ENCODE measurements at regions not wholly inside any gene's neighbourhood (a gene's known extent, or its start where the extent isn't known, plus 50 kb on each side); places are given as distances from the start of the nearest gene placed in this dataset.

- ChIA-PET POLR2A (no interaction called here), CTCF (no interaction called here)
- Histone ChIP-seq H3K4me3 (ENCODE audit: low read depth in 2 of 2, low read length in 2 of 2) (no peak overlapping the region), H3K36me3 (ENCODE audit: control insufficient read depth, insufficient read depth, low read length) (no peaks in the 10 kb centered on the region), H3K4me1 (ENCODE audit: control insufficient read depth, insufficient read depth, low read length) (no peaks in the 10 kb centered on the region), H3K9me3 (ENCODE audit: control insufficient read depth, insufficient read depth, low read depth, low read length) (no peaks in the 10 kb centered on the region), H3K27me3 (ENCODE audit: control insufficient read depth, insufficient read depth, low read length) (no peaks in the 10 kb centered on the region), H3K27ac (ENCODE audit: low read length) (no peak overlapping the region)
- DNase-seq (ENCODE audit: low read depth, low spot score) (no peak), ATAC-seq (no peak)
- intact Hi-C loops (cut with micrococcal nuclease; ENCODE audit: unreplicated experiment): no loop called here
- TF ChIP-seq POLR2AphosphoS5 (IDR thresholded peaks at IDR 0.05; ENCODE audit: low read depth, low read length) (no peak), TCF7L2 (IDR thresholded peaks at IDR 0.05; ENCODE audit: low read depth, low read length) (no peak)
- TF ChIP-seq, protein P1, sequence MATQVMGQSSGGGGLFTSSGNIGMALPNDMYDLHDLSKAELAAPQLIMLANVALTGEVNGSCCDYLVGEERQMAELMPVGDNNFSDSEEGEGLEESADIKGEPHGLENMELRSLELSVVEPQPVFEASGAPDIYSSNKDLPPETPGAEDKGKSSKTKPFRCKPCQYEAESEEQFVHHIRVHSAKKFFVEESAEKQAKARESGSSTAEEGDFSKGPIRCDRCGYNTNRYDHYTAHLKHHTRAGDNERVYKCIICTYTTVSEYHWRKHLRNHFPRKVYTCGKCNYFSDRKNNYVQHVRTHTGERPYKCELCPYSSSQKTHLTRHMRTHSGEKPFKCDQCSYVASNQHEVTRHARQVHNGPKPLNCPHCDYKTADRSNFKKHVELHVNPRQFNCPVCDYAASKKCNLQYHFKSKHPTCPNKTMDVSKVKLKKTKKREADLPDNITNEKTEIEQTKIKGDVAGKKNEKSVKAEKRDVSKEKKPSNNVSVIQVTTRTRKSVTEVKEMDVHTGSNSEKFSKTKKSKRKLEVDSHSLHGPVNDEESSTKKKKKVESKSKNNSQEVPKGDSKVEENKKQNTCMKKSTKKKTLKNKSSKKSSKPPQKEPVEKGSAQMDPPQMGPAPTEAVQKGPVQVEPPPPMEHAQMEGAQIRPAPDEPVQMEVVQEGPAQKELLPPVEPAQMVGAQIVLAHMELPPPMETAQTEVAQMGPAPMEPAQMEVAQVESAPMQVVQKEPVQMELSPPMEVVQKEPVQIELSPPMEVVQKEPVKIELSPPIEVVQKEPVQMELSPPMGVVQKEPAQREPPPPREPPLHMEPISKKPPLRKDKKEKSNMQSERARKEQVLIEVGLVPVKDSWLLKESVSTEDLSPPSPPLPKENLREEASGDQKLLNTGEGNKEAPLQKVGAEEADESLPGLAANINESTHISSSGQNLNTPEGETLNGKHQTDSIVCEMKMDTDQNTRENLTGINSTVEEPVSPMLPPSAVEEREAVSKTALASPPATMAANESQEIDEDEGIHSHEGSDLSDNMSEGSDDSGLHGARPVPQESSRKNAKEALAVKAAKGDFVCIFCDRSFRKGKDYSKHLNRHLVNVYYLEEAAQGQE (IDR thresholded peaks at IDR 0.05; ENCODE audit: insufficient read depth in 1 of 2, low read depth in 2 of 2, low read length in 1 of 2): no peak
- in situ Hi-C loops (cut with HindIII; ENCODE audit: low pct_unique_long_range_greater_than_20kb, low sequenced_read_pairs): no loop called here
- BruUV-seq (replicated peaks): no TSS peak
Observed at GRCh38 chr6:103081126-103081525, 1687.6 kb downstream of the GRIK2 start.

GRCh38 chr6:103080497-103080896 lies 1687.0 kb downstream of the GRIK2 start:
- POLR2A ChIA-PET: no interaction called here
- BruUV-seq (replicated peaks): no TSS peak
- Histone ChIP-seq H3K27ac (ENCODE audit: low read length) (no peak overlapping the region), H3K4me1 (ENCODE audit: control insufficient read depth, insufficient read depth, low read length) (no peaks in the 10 kb centered on the region), H3K9me3 (ENCODE audit: control insufficient read depth, insufficient read depth, low read depth, low read length) (no peaks in the 10 kb centered on the region), H3K4me3 (ENCODE audit: low read depth in 2 of 2, low read length in 2 of 2) (no peak overlapping the region), H3K36me3 (ENCODE audit: control insufficient read depth, insufficient read depth, low read length) (no peaks in the 10 kb centered on the region), H3K27me3 (ENCODE audit: control insufficient read depth, insufficient read depth, low read length) (no peaks in the 10 kb centered on the region)
- intact Hi-C loops (cut with micrococcal nuclease; ENCODE audit: unreplicated experiment): no loop called here
- in situ Hi-C loops (cut with HindIII; ENCODE audit: low pct_unique_long_range_greater_than_20kb, low sequenced_read_pairs): no loop called here
- ATAC-seq (no peak), DNase-seq (ENCODE audit: low read depth, low spot score) (no peak)
- CTCF ChIA-PET: no interaction called here
- TF ChIP-seq TCF7L2 (IDR thresholded peaks at IDR 0.05; ENCODE audit: low read depth, low read length) (no peak), SIN3A (IDR thresholded peaks at IDR 0.05; ENCODE audit: borderline replicate concordance, insufficient read depth, low read depth, low read length) (no peak), CTCF (IDR thresholded peaks at IDR 0.05) (no peak), POLR2AphosphoS5 (IDR thresholded peaks at IDR 0.05; ENCODE audit: low read depth, low read length) (no peak)
- TF ChIP-seq, protein P1 (IDR thresholded peaks at IDR 0.05; ENCODE audit: insufficient read depth in 1 of 2, low read depth in 2 of 2, low read length in 1 of 2): no peak

All from Panc1 (cell line).